HFF-Myc (cell line): ENCODE measurements at regions not wholly inside any gene's neighbourhood (a gene's known extent, or its start where the extent isn't known, plus 50 kb on each side); places are given as distances from the start of the nearest gene placed in this dataset.

Source experiments
- DNase-seq: peaks from one replicate; pipeline ENCODE4 v3.0.0-alpha.2; 2011; ENCODE audit warnings: low read depth; ENCODE audit errors: extremely low read depth
- H3K4me3 ChIP-seq: replicated peaks from 2 replicates; pipeline ENCODE4 v1.5.1; 2011; ENCODE audit warnings: low read depth, mild to moderate bottlenecking, control low read depth, low read length
- TF ChIP-seq, protein P1 (sequence below): IDR thresholded peaks from 2 replicates; pipeline ENCODE4 v1.5.1; 2012; ENCODE audit warnings: mild to moderate bottlenecking, low read depth, low read length, control low read depth; ENCODE audit errors: missing control alignments

DNA sequence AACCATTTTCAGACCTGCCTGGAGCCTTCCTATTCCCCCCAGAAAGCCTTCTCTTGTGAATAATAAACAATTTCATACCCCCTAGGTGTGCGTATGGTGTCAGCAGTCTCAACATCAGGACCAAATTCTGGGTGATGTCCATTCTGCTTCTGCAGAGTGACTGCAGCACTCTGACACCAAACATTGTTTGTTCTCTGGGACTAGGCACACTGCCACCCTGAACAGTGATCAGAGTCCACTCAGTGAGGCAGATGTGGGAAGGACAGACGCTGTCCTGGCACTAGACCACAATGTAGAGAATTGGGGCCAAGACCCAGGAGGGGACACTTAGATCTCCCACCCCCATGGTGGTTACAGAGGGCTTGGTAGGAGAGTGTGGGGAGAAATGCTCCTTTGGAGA is 175.1 kb downstream of the BACH1 start:
- no peak overlapping the region for H3K4me3 ChIP-seq
- DNase-seq: no peak
- TF ChIP-seq, protein P1, sequence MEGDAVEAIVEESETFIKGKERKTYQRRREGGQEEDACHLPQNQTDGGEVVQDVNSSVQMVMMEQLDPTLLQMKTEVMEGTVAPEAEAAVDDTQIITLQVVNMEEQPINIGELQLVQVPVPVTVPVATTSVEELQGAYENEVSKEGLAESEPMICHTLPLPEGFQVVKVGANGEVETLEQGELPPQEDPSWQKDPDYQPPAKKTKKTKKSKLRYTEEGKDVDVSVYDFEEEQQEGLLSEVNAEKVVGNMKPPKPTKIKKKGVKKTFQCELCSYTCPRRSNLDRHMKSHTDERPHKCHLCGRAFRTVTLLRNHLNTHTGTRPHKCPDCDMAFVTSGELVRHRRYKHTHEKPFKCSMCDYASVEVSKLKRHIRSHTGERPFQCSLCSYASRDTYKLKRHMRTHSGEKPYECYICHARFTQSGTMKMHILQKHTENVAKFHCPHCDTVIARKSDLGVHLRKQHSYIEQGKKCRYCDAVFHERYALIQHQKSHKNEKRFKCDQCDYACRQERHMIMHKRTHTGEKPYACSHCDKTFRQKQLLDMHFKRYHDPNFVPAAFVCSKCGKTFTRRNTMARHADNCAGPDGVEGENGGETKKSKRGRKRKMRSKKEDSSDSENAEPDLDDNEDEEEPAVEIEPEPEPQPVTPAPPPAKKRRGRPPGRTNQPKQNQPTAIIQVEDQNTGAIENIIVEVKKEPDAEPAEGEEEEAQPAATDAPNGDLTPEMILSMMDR: no peak

DNA sequence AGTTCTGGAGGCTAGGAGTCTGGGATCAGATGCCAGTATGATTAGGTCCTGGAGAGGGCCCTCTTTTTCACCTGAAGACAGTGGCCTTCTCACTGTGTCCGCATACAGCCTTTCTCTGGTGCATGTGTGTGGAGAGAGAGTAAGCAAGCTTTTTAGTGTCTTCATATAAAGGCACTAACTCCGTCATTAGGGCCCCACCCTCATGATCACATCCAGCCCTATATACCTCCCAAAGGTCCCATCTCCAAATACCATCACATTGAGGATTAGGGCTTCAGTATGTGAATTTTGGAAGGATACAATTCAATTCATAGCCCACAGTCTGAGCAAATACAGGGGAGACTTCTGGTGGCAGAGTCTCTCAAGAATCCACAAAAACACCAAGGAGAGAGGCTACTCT is 176.6 kb downstream of the BACH1 start:
- TF ChIP-seq, protein P1: no peak
- DNase-seq: no peak
- H3K4me3 ChIP-seq: no peak overlapping the region

- DNase-seq: no peak
- H3K4me3 ChIP-seq: no peak overlapping the region
- TF ChIP-seq, protein P1: no peak
Measured at GRCh38 chr21:29477347-29477746, 178.6 kb downstream of the BACH1 start.

GRCh38 chr21:29477941-29478340 is 179.2 kb downstream of the BACH1 start:
- no peak overlapping the region for H3K4me3 ChIP-seq
- TF ChIP-seq, protein P1: no peak
- peak; percentile 12 for DNase-seq

- H3K4me3 ChIP-seq: no peak overlapping the region
- peak; percentile 5 for DNase-seq
- TF ChIP-seq, protein P1: no peak
Measured at GRCh38 chr21:29481081-29481480, 182.4 kb downstream of the BACH1 start.

DNA sequence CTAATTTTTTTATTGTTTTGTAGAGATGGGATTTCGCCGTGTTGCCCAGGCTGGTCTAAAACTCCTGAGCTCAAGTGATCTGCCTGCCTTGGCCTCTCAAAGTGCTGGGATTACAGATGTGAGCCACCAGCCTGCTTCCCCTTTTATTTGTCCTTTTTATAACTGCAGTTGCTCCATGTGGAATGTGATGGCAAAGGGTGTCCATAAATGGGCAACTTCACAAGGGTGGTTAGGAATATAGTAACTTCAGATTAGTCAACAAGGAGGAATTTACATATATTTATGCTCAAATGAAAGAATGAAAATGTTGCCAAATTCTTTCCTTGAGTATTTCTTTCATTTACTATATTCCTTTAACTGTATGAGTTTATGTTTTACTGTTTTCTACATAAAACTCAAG is 182.9 kb downstream of the BACH1 start:
- H3K4me3 ChIP-seq: no peak overlapping the region
- DNase-seq: peak; percentile 4
- TF ChIP-seq, protein P1: no peak

GRCh38 chr21:29486306-29486807 is 187.6 kb downstream of the BACH1 start:
- H3K4me3 ChIP-seq: no peak overlapping the region
- no peak for DNase-seq
- TF ChIP-seq, protein P1: no peak
